Ovary (tissue), 7 donors: ENCODE measurements at regions not wholly inside any gene's neighbourhood (a gene's known extent, or its start where the extent isn't known, plus 50 kb on each side); places are given as distances from the start of the nearest gene placed in this dataset.

Experiments used
- DNase-seq, 5 donors: peaks; one replicate each; pipeline ENCODE4 v3.0.0-alpha.2; 2019 to 2020
- H3K27ac ChIP-seq, 2 donors: fragments of 200-600 bp; one replicate each; pipeline versions ENCODE4 v1.5.1 to v1.8.0; 2019 to 2022
- H3K27me3 ChIP-seq: fragments of 200-600 bp; one replicate; pipeline ENCODE4 v1.8.0; 2022
- H3K36me3 ChIP-seq: fragments of 200-600 bp; sonication (generic); one replicate; pipeline ENCODE4 v1.5.1; 2019
- H3K4me1 ChIP-seq: one replicate; pipeline ENCODE4 v1.8.1; 2013; ENCODE audit warnings: mild to moderate bottlenecking, moderate library complexity; ENCODE audit not compliant: insufficient read depth
- H3K4me3 ChIP-seq: fragments of 200-600 bp; sonication (generic); one replicate; pipeline ENCODE4 v1.5.1; 2017
- H3K9me3 ChIP-seq, 2 donors: fragments of 200-600 bp in 1 of 2; sonication (generic) in 1 of 2; one replicate each; pipeline versions ENCODE4 v1.5.1 to v1.8.1; 2013 to 2019; ENCODE audit warnings: mild to moderate bottlenecking in 1 of 2, moderate library complexity in 1 of 2
- CTCF ChIP-seq, 3 donors: fragments of 450-650 bp in 2 of 3; fragments of 200-600 bp in 1 of 3; IDR thresholded peaks; one replicate each; pipeline versions ENCODE4 v1.5.1 to v1.8.0; 2016 to 2022; ENCODE audit warnings: antibody characterized with exemption in 3 of 3, mild to moderate bottlenecking in 1 of 3
- EP300 ChIP-seq: sonication (generic); formaldehyde crosslinking; IDR thresholded peaks from one replicate; pipeline ENCODE4 v1.6.1; 2017; ENCODE audit warnings: antibody characterized with exemption
- POLR2A ChIP-seq: fragments of 450-650 bp; IDR thresholded peaks from one replicate; pipeline ENCODE4 v1.6.1; 2017; ENCODE audit warnings: antibody characterized with exemption, mild to moderate bottlenecking, moderate library complexity
- intact Hi-C, 4 donors: fragments of 100-400 bp; cut with DNase I; formaldehyde crosslinking; loops; one replicate each; pipeline versions ENCODE4 v1.11.0 to v1.15.1; 2022 to 2023
- donor health status: DM: no; HTN: no; CAD: no; lungs with moderate emphysema.
- donor health status: DM: no; HTN: no; CAD: no.
- donor health status: Bipolar disorder and iron deficiency.
- donor health status: DM: no; HTN: no; CAD: no.
- donor health status: DM: yes; HTN: yes; CAD: no.

- Histone ChIP-seq H3K4me1 (no peaks in the 10 kb centered on the region), H3K4me3 (no peak overlapping the region), H3K27me3 (no peaks in the 10 kb centered on the region), H3K27ac (no peak overlapping the region), H3K9me3 (no peaks in the 10 kb centered on the region), H3K36me3 (no peaks in the 10 kb centered on the region)
- TF ChIP-seq POLR2A (no peak), CTCF (IDR thresholded peaks at IDR 0.05) (no peak), EP300 (no peak)
- no peak for DNase-seq
- intact Hi-C loops, result no loop called here
Observed at GRCh38 chr12:76713986-76714385, 49.9 kb upstream of the ZDHHC17 start.
